GM19468 (cell line): ENCODE measurements at regions not wholly inside any gene's neighbourhood (a gene's known extent, or its start where the extent isn't known, plus 50 kb on each side); places are given as distances from the start of the nearest gene placed in this dataset.
"Not testable (repeated sequence)": the region's sequence is repeated elsewhere in the genome, so short reads cannot be mapped to it uniquely, and the experiment has no call there.

ENCODE experiments used
- ATAC-seq: cut with Tn5 transposase; IDR thresholded peaks from one replicate; pipeline ENCODE4 v1.9.1; 2021; ENCODE audit warnings: mild to moderate bottlenecking, moderate library complexity, moderate number of reproducible peaks; ENCODE audit not compliant: unreplicated experiment; ENCODE audit errors: extremely low read depth

GRCh38 chr18:51446571-51447210 is 249.2 kb upstream of the MEX3C start:
- ATAC-seq, result no peak

DNA sequence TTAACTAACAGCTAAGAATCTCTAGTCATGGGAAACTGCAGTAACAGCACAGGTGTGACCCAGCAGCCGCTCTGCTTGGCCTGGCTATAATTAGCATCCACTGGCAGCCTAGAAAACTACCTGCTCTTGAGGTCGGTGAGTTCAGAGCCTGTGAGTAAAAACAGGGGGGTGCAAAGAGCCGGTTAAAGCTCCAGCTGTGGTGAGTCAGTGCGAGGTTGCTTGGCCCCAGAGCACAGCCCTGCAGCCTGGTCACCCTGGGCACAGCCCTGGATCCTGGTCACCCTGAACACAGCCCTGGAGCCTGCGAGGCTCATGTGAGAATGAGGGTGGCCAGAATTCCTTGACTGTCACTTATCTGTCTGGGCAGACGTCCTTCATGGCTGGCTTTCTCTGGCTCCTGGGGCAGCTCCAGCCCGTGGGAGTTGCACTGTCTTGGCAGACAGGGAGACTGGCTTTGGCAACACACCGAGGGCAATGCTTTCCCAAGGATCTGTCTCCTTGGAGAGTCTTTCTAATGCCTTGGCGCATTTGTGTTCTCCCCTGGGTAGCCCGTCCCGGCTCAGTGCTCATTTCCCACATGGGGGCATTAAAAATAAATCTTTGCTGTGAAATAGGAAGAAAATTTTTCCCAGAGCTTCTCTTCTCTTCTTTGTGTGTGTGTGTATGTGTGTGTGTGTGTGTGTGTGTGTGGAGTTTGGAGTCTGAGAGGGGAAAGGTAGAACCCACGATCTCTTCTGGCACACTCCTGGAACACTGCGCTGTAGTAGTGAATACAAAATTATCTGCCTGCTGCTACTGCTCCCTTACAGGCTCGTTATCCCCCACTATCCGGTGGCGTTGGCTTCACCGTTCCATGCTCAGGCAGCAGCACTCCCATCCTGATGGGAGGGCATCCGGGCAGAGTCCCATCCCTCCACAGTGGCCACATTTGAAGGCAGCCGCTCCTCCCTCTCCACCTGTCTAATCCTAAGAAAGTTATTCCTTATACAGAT is 250.2 kb upstream of the MEX3C start:
- ATAC-seq, result no peak

DNA sequence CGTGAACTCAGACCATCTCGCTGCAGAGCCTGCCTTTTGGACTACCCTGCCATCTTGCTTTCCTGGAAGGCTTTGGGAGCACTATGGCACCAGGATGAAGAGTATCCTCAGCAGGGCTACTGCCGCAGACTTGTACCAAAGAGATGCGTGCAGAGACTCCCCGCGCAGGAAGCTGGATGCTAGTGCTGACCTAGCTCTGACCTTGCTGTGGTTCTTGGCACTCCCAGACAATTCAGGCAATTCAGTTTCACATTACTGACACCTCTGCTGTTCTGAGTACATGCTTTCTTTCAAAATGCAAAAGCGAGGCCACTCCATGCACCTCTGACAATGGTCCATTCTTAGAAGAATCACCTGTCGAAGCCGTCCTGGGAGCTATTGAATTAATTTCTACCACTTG is 251.5 kb upstream of the MEX3C start:
- no peak for ATAC-seq

DNA sequence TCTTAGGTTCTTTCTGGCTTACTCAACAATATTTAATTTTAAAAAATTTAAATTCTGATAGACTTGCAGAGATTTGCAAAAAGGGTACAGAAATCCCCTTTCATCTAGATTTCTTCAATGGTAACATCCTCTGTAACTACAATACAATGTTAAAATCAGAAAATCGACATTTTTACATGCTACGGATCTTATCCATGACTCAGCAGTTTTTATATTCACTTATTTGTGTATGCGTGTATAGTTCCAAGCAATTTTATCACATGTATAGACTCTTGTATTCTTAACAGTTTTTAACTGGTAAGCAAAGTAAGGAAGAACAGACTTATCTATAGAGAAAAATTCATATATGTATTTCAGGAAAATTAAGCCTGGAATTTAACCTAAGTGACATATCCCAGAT is 256.1 kb upstream of the MEX3C start:
- ATAC-seq, result no peak

DNA sequence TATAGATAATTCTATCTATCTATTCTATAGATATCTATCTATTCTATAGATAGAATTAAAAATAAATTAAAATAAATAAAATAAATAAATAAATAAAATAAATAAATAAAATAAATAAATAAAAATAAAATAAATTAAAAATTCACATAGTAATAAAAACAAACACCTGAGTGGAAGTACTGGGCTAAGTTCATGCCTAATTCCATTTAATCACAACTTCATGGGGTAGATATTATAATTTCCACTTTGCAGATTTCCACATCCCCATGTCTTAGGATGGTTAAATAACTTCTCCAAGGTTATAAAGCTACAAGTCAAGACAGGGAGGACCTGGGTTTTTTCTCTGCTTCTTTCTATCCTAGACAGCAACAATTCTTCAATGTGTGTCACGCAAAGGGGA is 261.4 kb upstream of the MEX3C start:
- no peak for ATAC-seq

DNA sequence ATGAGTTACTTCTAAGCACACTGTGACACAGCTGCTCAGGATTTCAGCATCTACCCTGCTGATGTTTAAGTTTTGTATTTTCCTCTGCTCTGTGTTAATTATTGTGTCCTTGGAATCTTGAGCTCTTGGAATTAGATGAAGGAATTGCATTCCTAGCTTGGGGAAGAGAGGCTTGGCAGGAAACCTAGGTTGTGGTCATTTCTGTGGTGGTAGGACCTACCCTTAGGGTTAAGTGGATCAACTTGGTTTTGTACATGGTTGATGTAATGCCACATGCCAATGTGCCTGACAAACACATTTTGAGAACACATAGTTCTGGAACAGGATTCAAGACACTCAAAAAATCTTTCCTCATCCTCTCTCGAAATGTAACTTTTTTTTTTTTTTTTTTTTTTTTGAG is 264.5 kb upstream of the MEX3C start:
- no peak for ATAC-seq

DNA sequence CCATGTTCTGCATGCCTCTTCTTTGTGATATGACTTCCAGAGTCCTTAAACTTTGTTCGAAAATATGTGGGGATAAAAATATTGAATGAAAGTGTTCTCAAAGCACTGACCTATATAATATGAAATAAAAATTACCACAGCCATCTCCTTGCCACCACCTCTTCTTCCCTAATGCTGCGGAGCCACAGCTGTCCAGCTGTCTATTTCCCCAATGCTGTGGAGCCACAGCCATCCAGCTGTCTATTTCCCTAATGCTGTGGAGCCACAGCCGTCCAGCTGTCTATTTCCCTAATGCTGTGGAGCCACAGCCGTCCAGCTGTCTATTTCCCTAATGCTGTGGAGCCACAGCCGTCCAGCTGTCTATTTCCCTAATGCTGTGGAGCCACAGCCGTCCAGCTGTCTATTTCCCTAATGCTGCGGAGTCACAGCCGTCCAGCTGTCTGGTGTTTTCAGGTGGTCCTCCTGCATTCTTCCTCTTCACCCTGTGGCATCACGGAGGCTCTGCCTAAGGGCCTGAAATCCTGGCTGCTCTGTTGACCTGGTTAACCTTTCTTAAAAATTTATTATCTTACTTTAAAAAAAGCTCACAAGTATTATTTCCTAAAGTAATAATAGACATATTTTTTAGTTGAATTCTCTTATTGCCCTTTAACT is 266.1 kb upstream of the MEX3C start:
- ATAC-seq, result no peak

GRCh38 chr18:51478908-51479307 is 281.4 kb upstream of the MEX3C start:
- no peak for ATAC-seq

DNA sequence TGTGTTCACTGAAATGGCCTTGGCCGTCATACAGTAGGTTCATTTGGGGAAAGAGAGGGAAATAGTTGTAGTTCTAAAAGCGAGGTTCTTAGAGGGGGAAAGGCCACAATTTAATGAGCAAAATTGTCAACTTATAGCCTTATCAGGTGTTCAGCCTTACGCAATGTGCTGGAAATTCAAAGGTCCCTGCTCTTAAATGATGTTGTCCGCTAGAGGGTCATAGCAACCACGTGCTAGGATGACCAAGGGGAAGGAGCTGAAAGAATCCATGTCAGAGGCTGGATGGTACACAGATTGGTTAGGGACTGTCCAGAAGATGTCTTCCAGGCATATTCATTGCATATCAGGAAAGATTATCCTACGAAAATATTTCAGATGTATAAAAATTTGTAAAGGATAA is 282.3 kb upstream of the MEX3C start:
- ATAC-seq, result no peak

- no peak for ATAC-seq
Observed at GRCh38 chr18:51480407-51481261, 283.2 kb upstream of the MEX3C start.

DNA sequence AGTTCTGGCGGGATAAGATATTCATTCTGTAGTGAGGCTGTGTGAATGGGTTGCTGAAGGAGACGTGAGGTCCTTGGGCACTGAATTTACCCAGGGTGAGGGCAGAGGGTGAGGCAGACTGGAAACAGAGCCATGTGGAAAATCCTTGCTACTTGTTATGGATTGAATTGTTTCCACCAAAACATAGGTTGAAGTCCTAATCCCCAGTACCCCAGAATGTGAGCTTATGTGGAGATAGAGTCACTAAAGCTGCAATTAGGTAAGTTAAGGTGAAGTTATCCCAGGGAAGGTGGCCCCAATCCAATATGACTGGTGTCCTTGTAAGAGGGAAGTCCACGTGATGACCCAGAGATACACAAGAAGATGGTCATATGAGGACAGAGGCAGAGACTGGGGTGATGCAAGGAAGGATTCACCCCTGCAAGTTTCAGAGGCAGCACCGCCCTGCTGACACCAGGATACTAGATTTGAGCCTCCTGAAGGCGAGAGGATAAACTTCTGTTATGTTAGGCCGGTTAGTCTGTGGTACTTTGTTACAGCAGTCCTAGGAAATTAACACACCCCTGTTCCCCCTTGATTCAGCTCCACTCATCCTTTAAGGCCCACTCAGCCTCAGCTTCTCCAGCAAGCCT is 289.4 kb upstream of the MEX3C start:
- no peak for ATAC-seq

DNA sequence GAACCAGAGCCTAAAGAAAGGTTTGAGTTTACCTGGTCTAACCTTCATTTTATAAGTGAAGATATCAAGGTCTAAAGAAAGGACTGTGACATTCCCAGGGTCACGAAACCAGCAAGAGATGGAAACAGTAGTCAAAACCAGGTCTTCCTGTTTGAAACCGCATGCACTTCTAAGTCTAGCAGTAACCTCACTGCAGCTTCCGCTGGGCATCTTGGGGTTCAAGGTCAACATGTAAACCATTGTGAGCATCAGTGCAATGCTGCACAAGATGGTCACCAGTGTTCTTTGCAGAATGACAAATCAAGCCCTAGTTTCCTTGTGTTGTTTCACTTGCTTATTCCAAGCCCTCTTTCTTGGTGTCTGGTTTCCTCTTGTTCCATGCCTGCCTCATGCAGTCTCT is 292.9 kb upstream of the MEX3C start:
- no peak for ATAC-seq

DNA sequence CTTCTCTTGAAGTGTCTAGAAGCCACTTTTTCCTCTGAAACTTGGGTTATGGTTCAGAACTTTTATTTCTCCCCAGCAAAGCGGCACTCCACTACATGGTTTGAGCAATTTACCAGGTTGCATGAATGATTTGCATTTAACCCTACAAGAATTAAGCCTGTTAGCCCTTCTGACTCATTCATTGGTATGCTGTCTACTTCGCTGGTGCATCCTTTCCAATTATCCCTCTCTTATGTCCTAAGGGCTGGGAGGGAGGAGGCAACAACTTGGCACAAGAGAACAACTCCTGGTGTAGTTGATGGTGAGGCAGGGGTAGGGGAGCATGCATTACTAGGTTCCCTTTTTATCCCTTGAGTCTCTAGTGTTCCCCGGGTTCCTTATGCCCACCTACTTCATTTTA is 293.4 kb upstream of the MEX3C start:
- ATAC-seq, result no peak

DNA sequence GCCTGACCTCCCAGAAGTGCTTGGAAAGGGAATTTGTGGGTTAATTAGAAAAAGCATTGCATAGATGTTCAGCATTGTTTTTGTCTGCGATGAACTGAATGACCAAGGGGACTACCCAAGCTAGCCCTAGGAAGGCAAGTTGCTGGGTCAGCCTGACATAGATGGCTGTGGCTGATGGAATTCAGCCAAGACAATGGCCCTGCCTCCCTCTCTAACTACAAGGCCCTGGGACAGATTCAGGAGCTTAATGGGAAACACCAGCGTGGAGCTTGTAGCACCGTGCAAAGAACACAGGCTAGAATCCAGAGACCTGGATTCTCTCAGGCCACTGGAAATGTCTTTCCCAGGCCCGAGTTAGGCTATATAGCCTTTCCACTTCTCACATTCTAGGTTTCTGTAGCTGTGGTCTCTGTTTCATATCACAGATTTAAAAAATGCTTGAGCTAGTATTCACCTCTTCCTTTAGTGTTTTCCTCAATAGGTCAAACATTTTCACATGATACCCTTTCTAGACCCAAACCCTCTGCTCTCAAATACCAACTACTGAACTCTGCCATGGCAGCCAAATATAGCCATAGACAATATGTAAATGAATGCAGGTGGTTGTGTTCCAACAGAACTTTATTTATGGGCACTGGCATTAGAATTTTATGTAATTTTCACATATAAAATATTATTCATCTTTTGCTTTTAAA is 294.3 kb upstream of the MEX3C start:
- ATAC-seq, result no peak

DNA sequence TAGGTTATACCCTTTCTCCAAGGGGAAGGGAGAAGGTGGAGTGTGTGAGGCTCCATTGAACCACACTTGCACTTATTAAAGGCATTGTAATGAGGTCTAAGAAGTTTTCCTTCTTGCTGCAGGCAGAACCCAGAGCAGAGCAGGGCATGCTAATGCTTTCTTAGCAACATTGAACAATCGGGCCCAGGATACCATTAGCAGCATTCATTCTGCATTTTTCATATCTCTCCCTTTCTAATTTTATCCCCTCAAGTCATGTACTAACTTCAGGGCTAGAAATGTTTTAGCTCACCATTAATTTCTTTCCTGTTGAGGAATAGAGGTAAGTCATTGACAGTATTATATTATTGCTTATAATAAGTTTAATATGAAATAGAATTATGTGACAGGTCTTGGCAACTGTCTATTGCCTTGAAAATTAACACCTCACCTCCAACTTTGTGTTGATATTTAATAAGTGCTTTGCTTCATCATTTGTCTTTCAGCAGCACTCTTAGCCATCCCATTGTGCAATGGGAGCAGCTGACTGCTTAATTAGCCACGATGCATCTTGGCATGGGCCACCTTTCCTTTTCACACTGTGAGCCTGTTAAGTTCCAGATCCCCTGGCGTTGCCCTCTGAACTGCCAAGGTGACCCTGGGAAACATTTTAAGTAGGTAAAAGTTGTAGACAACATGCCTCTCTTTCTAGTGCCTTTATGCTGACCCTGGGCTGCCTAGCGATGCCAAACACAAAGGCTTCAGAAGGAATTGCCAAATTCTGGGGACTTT is 300.8 kb upstream of the MEX3C start:
- no peak for ATAC-seq

DNA sequence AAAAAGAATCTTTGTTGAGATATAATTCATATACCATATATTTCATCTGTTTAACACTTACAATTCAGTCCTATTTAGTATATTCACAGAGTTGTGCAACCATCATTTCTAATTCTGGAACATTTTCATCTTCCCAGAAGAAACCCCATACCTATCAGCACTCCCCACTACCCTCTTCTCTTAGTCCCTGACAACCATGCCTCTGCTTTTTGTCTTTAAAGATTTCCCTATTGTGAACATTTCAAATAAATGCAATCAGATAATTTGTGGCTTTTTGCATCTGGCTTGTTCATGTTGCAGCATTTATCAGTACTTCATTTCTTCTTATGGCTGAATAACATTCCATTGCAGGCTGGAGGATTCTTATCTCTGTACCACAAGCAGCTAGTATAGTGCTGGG is 305.9 kb upstream of the MEX3C start:
- no peak for ATAC-seq

DNA sequence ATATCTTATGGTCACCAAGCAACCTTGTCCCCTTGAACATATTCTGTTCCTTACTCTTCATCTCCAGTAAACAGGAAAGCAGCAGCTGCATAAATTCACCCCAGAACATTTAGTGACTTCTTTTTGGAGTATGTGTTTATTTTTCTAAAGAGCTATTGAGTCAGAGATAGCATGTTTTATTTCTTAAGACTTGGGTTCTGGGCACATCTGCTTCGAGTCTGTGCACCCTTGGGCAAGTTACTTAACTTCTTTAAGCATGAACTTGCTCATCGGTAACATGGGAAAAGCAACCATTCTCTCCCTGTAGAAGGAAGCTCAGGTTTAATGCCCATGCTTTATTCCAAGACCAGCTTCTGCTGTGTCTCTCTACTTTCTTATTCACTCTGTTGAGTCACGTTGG is 309.3 kb upstream of the MEX3C start:
- no peak for ATAC-seq

DNA sequence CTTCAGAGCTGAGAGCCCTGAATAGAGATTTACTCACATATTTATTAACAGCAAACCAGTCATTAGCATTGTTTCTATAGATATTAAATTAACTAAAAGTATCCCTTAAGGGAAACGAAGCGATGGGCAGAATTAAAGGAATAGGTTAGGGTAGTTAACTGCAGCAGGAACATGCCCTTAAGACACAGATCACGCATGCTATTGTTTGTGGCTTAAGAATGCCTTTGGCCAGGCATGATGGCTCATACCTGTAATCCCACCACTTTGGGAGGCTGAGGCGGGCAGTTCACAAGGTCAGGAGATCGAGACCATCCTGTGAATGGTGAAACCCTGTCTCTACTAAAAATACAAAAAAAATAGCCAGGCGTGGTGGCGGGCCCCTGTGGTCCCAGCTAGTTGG is 310.9 kb upstream of the MEX3C start:
- ATAC-seq, result not testable (repeated sequence)
